ENCODE measurements at regions not wholly inside any gene's neighbourhood (a gene's known extent, or its start where the extent isn't known, plus 50 kb on each side); places are given as distances from the start of the nearest gene placed in this dataset.

DNA sequence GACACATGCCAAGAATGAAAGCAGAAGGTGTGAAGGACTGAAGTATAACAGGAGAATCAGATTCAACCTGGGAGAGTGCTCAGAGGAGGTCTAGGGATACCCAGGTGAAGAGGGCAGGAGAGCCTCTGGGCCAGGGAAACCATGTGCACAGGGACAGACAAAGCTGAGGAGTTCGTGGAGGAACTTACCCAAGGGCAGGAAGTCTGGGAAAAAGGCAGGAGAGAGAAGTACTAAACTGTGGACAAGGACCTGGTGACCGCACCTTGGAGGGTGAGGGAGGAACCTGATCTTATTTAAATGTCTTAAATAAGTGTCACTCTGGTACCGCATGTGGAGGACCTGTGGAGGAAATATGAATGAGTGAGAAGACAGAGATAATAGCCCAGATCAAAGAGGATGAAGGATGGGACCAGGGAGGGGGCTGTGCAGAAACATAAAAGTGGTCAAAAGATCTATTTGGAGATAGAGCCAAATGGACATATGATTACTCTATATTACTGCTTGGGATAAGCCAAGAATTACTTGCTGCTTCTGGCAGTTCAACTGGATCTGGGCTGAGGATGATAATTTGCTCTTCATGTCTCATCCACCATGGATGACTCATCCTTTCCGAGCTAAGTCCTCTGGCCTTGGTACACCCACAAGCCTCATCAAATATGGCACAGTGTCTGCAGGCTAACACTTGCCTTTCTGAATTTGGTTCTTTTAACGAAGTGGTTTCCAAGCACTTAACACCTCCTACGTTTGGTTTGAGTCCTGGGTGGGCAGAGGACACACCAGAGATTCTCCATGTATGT, 116.9 kb upstream of the NMNAT3 start (continued):
- TF ChIP-seq ZBTB33 (CRISPR knock-in tag; IDR thresholded peaks at IDR 0.05) = no peak
- TF ChIP-seq, protein P1, sequence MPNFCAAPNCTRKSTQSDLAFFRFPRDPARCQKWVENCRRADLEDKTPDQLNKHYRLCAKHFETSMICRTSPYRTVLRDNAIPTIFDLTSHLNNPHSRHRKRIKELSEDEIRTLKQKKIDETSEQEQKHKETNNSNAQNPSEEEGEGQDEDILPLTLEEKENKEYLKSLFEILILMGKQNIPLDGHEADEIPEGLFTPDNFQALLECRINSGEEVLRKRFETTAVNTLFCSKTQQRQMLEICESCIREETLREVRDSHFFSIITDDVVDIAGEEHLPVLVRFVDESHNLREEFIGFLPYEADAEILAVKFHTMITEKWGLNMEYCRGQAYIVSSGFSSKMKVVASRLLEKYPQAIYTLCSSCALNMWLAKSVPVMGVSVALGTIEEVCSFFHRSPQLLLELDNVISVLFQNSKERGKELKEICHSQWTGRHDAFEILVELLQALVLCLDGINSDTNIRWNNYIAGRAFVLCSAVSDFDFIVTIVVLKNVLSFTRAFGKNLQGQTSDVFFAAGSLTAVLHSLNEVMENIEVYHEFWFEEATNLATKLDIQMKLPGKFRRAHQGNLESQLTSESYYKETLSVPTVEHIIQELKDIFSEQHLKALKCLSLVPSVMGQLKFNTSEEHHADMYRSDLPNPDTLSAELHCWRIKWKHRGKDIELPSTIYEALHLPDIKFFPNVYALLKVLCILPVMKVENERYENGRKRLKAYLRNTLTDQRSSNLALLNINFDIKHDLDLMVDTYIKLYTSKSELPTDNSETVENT (CRISPR knock-in tag; IDR thresholded peaks at IDR 0.05) = no peak
- no peak for TF ChIP-seq SPI1 (IDR thresholded peaks at IDR 0.05; ENCODE audit: borderline replicate concordance, low read depth, low read length)
- 0 out of 2 replicates have a peak, but pooled peaks have one; percentile 10 for TF ChIP-seq EHMT2 (IDR thresholded peaks at IDR 0.05)
- TF ChIP-seq DNMT1 (IDR thresholded peaks at IDR 0.05) = no peak
- no peak for TF ChIP-seq PYGO2 (tag; IDR thresholded peaks at IDR 0.05)
- TF ChIP-seq TGIF2 (CRISPR knock-in tag; IDR thresholded peaks at IDR 0.05) = no peak
- no peak for TF ChIP-seq ZNF121 (CRISPR knock-in tag; conservative IDR thresholded peaks at IDR 0.05)
- TF ChIP-seq TEAD2 (tag; IDR thresholded peaks at IDR 0.05) = no peak
- peak; percentile 71 for TF ChIP-seq FOSL1 (tag; conservative IDR thresholded peaks at IDR 0.05)
- no peak for TF ChIP-seq RAD21 (CRISPR knock-in tag; conservative IDR thresholded peaks at IDR 0.05 in 1 of 2, IDR thresholded peaks at IDR 0.05 in 1 of 2)
- TF ChIP-seq, protein P2, sequence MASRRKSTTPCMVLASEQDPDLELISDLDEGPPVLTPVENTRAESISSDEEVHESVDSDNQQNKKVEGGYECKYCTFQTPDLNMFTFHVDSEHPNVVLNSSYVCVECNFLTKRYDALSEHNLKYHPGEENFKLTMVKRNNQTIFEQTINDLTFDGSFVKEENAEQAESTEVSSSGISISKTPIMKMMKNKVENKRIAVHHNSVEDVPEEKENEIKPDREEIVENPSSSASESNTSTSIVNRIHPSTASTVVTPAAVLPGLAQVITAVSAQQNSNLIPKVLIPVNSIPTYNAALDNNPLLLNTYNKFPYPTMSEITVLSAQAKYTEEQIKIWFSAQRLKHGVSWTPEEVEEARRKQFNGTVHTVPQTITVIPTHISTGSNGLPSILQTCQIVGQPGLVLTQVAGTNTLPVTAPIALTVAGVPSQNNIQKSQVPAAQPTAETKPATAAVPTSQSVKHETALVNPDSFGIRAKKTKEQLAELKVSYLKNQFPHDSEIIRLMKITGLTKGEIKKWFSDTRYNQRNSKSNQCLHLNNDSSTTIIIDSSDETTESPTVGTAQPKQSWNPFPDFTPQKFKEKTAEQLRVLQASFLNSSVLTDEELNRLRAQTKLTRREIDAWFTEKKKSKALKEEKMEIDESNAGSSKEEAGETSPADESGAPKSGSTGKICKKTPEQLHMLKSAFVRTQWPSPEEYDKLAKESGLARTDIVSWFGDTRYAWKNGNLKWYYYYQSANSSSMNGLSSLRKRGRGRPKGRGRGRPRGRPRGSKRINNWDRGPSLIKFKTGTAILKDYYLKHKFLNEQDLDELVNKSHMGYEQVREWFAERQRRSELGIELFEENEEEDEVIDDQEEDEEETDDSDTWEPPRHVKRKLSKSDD (conservative IDR thresholded peaks at IDR 0.05; ENCODE audit: low read length) = no peak
- TF ChIP-seq ILF3 (IDR thresholded peaks at IDR 0.05; ENCODE audit: borderline replicate concordance) = no peak
- no peak for TF ChIP-seq MED1 (CRISPR knock-in tag; IDR thresholded peaks at IDR 0.05; ENCODE audit: borderline replicate concordance)
- TF ChIP-seq GATA2 (CRISPR knock-in tag; IDR thresholded peaks at IDR 0.05) = no peak
